CD8-positive, alpha-beta memory T cell (primary cell): ENCODE measurements at regions not wholly inside any gene's neighbourhood (a gene's known extent, or its start where the extent isn't known, plus 50 kb on each side); places are given as distances from the start of the nearest gene placed in this dataset.

Experiments used
- CTCF ChIA-PET: fragments of 350-600 bp; sonication (Branson Sonifier 250); formaldehyde crosslinking; loops from one replicate; lab custom pipeline; 2021; ENCODE audit warnings: antibody characterized with exemption; lab: Charles Lee
- POLR2A ChIA-PET: fragments of 350-600 bp; sonication (Branson Sonifier 250); formaldehyde crosslinking; loops from one replicate; lab custom pipeline; 2021; ENCODE audit warnings: antibody characterized with exemption; lab: Charles Lee
- DNase-seq, 5 donors: peaks; one replicate each; pipeline versions ENCODE4 v3.0.0 to v3.0.0-alpha.2; 2020 to 2022; ENCODE audit warnings: mixed read lengths in 1 of 5
- H3K27ac ChIP-seq: one replicate; pipeline ENCODE4 v1.7.0; 2013; ENCODE audit warnings: low read depth, mild to moderate bottlenecking, low read length, moderate library complexity
- H3K27me3 ChIP-seq: 2 replicates; pipeline ENCODE4 v1.7.0; 2013; ENCODE audit warnings: low read length, mild to moderate bottlenecking; ENCODE audit not compliant: insufficient read depth, poor library complexity, severe bottlenecking
- H3K36me3 ChIP-seq: 2 replicates; pipeline ENCODE4 v1.7.0; 2013; ENCODE audit warnings: mild to moderate bottlenecking, low read length, moderate library complexity; ENCODE audit not compliant: insufficient read depth
- H3K4me1 ChIP-seq: 2 replicates; pipeline ENCODE4 v1.7.0; 2013; ENCODE audit warnings: mild to moderate bottlenecking, low read length, moderate library complexity; ENCODE audit not compliant: insufficient read depth
- H3K4me3 ChIP-seq: 2 replicates; pipeline ENCODE4 v1.7.0; 2013; ENCODE audit warnings: mild to moderate bottlenecking, low read length
- H3K9me3 ChIP-seq: 2 replicates; pipeline ENCODE4 v1.7.0; 2013; ENCODE audit warnings: mild to moderate bottlenecking, low read length
- H3K27ac Mint-ChIP-seq, 8 donors: one replicate each; pipeline ENCODE4 v1.8.0; 2020 to 2021; ENCODE audit warnings: mixed read lengths in 8 of 8, mild to moderate bottlenecking in 6 of 8, inconsistent platforms in 3 of 8, moderate library complexity in 3 of 8
- H3K27me3 Mint-ChIP-seq, 2 donors: one replicate each; pipeline ENCODE4 v1.8.0; 2020 to 2021; ENCODE audit warnings: mixed read lengths in 2 of 2, mild to moderate bottlenecking in 1 of 2, moderate library complexity in 1 of 2
- H3K36me3 Mint-ChIP-seq, 3 donors: one replicate each; pipeline ENCODE4 v1.8.0; 2020 to 2021; ENCODE audit warnings: mixed read lengths in 3 of 3, inconsistent platforms in 1 of 3, mild to moderate bottlenecking in 1 of 3
- H3K4me1 Mint-ChIP-seq, 3 donors: one replicate each; pipeline ENCODE4 v1.8.0; 2020 to 2021; ENCODE audit warnings: mixed read lengths in 3 of 3, inconsistent platforms in 1 of 3, mild to moderate bottlenecking in 1 of 3
- H3K4me3 Mint-ChIP-seq, 7 donors: one replicate each; pipeline ENCODE4 v1.8.0; 2020 to 2021; ENCODE audit warnings: mixed read lengths in 7 of 7, mild to moderate bottlenecking in 6 of 7, moderate library complexity in 4 of 7, inconsistent platforms in 2 of 7
- H3K9me3 Mint-ChIP-seq, 5 donors: one replicate each; pipeline ENCODE4 v1.8.0; 2020 to 2022; ENCODE audit warnings: mixed read lengths in 5 of 5, mild to moderate bottlenecking in 3 of 5, moderate library complexity in 2 of 5, inconsistent platforms in 1 of 5

DNA sequence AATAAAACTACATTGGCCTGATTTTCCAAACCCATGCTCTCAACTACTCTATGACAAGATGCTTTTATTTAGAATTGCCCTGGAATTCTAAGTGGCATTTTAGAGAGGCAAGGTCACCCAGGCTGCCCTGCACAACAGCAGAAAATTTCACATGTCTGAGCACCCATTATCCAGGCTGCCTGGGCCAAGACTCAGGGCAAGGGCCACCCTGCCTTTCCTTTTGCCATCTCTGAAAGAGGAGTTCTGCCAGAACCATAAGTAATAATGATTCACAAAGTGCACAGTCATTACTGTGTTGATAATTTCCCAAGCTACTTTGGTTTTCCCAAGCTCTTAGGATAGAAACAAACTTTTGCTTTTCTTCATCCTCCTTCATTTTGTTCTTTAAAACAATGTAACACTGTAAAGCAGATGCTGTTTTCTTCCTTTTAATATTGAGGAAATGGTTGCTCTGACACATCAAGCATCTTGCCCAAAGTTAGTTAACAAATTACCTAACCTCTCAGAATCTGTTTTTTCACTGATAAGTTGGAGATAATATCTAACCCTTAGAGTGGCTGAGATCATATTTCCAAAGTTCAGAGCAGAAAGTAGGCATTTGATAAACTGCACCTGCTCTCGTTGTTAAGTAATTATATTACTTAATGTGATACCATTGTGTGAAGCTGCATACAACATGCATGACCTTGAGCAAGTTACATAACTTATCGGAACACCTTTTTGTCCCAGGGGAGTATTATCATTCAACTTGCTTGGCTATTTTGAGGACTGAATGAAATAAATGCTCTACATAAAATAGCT lies 325.6 kb downstream of the PRELID2 start:
- DNase-seq, result no peak
- H3K4me3 ChIP-seq, result no peak overlapping the region
- no peaks in the 10 kb centered on the region for H3K9me3 ChIP-seq
- no peaks in the 10 kb centered on the region for H3K27me3 ChIP-seq
- H3K27me3 Mint-ChIP-seq, result no peaks in the 10 kb centered on the region
- H3K9me3 Mint-ChIP-seq, result peaks cover 2 to 9% (median 4%) of the 10 kb centered on the region in 5 donors
- no peak overlapping the region for H3K4me3 Mint-ChIP-seq
- no peaks in the 10 kb centered on the region for H3K36me3 Mint-ChIP-seq
- CTCF ChIA-PET, result no interaction called here
- POLR2A ChIA-PET, result no interaction called here
- H3K4me1 ChIP-seq, result no peaks in the 10 kb centered on the region
- no peaks in the 10 kb centered on the region for H3K4me1 Mint-ChIP-seq
- no peak overlapping the region for H3K27ac Mint-ChIP-seq
- no peak overlapping the region for H3K27ac ChIP-seq
- no peaks in the 10 kb centered on the region for H3K36me3 ChIP-seq

DNA sequence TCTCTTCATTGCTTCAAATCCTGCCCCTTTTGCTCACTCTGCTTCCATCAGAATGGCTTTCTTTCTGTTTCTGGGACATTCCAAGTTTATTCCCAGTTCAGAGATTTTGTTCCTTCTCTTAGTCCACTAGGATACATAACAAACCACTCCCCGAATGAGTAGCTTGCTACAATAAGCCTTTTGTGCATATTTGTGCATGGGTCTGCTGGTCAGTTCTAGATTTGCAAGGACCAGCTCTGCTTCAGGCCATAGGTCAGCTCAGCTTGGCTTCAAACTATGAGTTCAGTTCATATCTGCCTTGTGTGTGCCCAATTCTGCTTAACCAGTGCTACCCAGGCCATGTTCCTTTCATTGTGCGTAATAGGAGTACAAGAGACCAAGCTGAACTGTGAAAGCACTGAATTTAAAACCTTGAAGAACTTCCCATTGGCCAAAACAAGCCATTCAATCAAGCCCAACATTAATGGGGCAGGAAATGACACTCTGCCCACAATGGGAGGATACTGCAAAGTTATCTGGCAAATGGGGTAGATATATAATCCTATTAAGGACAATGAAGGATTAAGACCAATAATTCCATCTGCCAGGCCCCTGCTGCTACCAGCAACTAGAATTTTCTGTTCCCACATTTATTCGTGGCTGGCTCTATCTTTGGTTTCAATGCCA lies 328.8 kb downstream of the PRELID2 start:
- CTCF ChIA-PET, result no interaction called here

GRCh38 chr5:145502906-145503305 lies 332.2 kb downstream of the PRELID2 start:
- H3K27me3 Mint-ChIP-seq, result no peaks in the 10 kb centered on the region
- CTCF ChIA-PET, result no interaction called here
- no peaks in the 10 kb centered on the region for H3K9me3 ChIP-seq

More for the DNA sequence above, 328.8 kb downstream of the PRELID2 start:
- H3K27ac Mint-ChIP-seq, result no peak overlapping the region
- Histone ChIP-seq H3K27ac (no peak overlapping the region), H3K9me3 (no peaks in the 10 kb centered on the region), H3K4me1 (no peaks in the 10 kb centered on the region), H3K4me3 (no peak overlapping the region), H3K36me3 (no peaks in the 10 kb centered on the region), H3K27me3 (no peaks in the 10 kb centered on the region)
- DNase-seq, result no peak
- no peaks in the 10 kb centered on the region for H3K36me3 Mint-ChIP-seq
- H3K4me1 Mint-ChIP-seq, result no peaks in the 10 kb centered on the region
- H3K9me3 Mint-ChIP-seq, result peaks cover 0 to 10% (median 4%) of the 10 kb centered on the region in 5 donors
- H3K4me3 Mint-ChIP-seq, result no peak overlapping the region
- no peaks in the 10 kb centered on the region for H3K27me3 Mint-ChIP-seq
- POLR2A ChIA-PET, result no interaction called here

GRCh38 chr5:145500710-145501109 lies 334.4 kb downstream of the PRELID2 start:
- ChIA-PET POLR2A (no interaction called here), CTCF (no interaction called here)

More at GRCh38 chr5:145502906-145503305, 332.2 kb downstream of the PRELID2 start:
- H3K4me1 ChIP-seq, result no peaks in the 10 kb centered on the region
- DNase-seq, result no peak
- Mint-ChIP-seq H3K4me1 (no peaks in the 10 kb centered on the region), H3K4me3 (no peak overlapping the region), H3K27ac (no peak overlapping the region), H3K36me3 (no peaks in the 10 kb centered on the region), H3K9me3 (peaks cover 0 to 10% (median 3%) of the 10 kb centered on the region in 5 donors)
- POLR2A ChIA-PET, result no interaction called here
- H3K4me3 ChIP-seq, result no peak overlapping the region
- no peaks in the 10 kb centered on the region for H3K27me3 ChIP-seq
- no peak overlapping the region for H3K27ac ChIP-seq
- no peaks in the 10 kb centered on the region for H3K36me3 ChIP-seq

GRCh38 chr5:145499483-145499882 lies 335.7 kb downstream of the PRELID2 start:
- no peaks in the 10 kb centered on the region for H3K9me3 ChIP-seq
- no peak overlapping the region for H3K4me3 Mint-ChIP-seq
- H3K9me3 Mint-ChIP-seq, result peaks cover 2 to 12% (median 6%) of the 10 kb centered on the region in 5 donors
- peak overlapping the region in 1 of 8 donors; percentile 41 for H3K27ac Mint-ChIP-seq
- H3K4me1 Mint-ChIP-seq, result no peaks in the 10 kb centered on the region
- H3K27ac ChIP-seq, result no peak overlapping the region
- ChIA-PET POLR2A (no interaction called here), CTCF (no interaction called here)
- H3K36me3 ChIP-seq, result no peaks in the 10 kb centered on the region
- no peaks in the 10 kb centered on the region for H3K27me3 Mint-ChIP-seq
- no peaks in the 10 kb centered on the region for H3K4me1 ChIP-seq
- no peak for DNase-seq
- no peaks in the 10 kb centered on the region for H3K27me3 ChIP-seq
- H3K36me3 Mint-ChIP-seq, result no peaks in the 10 kb centered on the region
- H3K4me3 ChIP-seq, result no peak overlapping the region

More at GRCh38 chr5:145500710-145501109, 334.4 kb downstream of the PRELID2 start:
- Mint-ChIP-seq H3K27me3 (no peaks in the 10 kb centered on the region), H3K4me1 (no peaks in the 10 kb centered on the region), H3K9me3 (peaks cover 4 to 10% (median 6%) of the 10 kb centered on the region in 5 donors), H3K27ac (no peak overlapping the region), H3K36me3 (no peaks in the 10 kb centered on the region), H3K4me3 (no peak overlapping the region)
- DNase-seq, result no peak
- H3K9me3 ChIP-seq, result no peaks in the 10 kb centered on the region
- no peaks in the 10 kb centered on the region for H3K4me1 ChIP-seq
- H3K27me3 ChIP-seq, result no peaks in the 10 kb centered on the region
- no peak overlapping the region for H3K4me3 ChIP-seq
- H3K27ac ChIP-seq, result no peak overlapping the region
- H3K36me3 ChIP-seq, result no peaks in the 10 kb centered on the region

- Histone ChIP-seq H3K4me3 (no peak overlapping the region), H3K27me3 (no peaks in the 10 kb centered on the region), H3K36me3 (no peaks in the 10 kb centered on the region), H3K9me3 (no peaks in the 10 kb centered on the region), H3K27ac (no peak overlapping the region), H3K4me1 (no peaks in the 10 kb centered on the region)
- Mint-ChIP-seq H3K27ac (no peak overlapping the region), H3K27me3 (peaks cover 0 to 2% of the 10 kb centered on the region in 2 donors), H3K4me3 (no peak overlapping the region), H3K36me3 (no peaks in the 10 kb centered on the region), H3K4me1 (no peaks in the 10 kb centered on the region), H3K9me3 (peaks cover 2 to 12% (median 4%) of the 10 kb centered on the region in 5 donors)
- no peak for DNase-seq
- POLR2A ChIA-PET, result no interaction called here
- CTCF ChIA-PET, result no interaction called here
Measured at GRCh38 chr5:145497052-145497451, 338.1 kb downstream of the PRELID2 start.

GRCh38 chr5:145495741-145496140 lies 339.4 kb downstream of the PRELID2 start:
- ChIA-PET POLR2A (no interaction called here), CTCF (no interaction called here)
- H3K27me3 ChIP-seq, result no peaks in the 10 kb centered on the region
- H3K36me3 ChIP-seq, result no peaks in the 10 kb centered on the region
- H3K4me1 ChIP-seq, result no peaks in the 10 kb centered on the region
- Mint-ChIP-seq H3K9me3 (peaks cover 0 to 10% (median 4%) of the 10 kb centered on the region in 5 donors), H3K27ac (no peak overlapping the region), H3K27me3 (peaks cover 0 to 2% of the 10 kb centered on the region in 2 donors), H3K36me3 (no peaks in the 10 kb centered on the region), H3K4me3 (no peak overlapping the region), H3K4me1 (no peaks in the 10 kb centered on the region)
- H3K4me3 ChIP-seq, result no peak overlapping the region
- no peak for DNase-seq
- no peaks in the 10 kb centered on the region for H3K9me3 ChIP-seq
- no peak overlapping the region for H3K27ac ChIP-seq

DNA sequence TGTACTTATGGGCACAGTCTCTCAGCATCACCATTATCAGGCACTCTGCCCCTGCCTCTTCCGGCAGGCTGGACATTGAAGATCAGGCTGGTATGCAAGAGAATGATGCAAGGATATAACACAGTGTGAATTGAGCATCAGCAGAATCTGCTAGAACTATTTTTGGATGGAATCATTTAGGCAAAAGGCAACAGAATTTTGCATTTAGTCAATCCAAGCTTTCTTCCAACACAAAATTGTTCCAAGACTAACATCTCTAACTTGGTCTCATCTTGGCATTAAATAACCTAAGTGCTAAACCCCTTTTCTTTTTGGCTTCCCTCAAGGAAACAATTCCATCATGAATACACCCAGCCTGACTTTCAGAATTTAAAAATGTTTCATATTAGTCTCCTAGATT lies 339.9 kb downstream of the PRELID2 start:
- H3K9me3 ChIP-seq, result no peaks in the 10 kb centered on the region
- H3K27me3 Mint-ChIP-seq, result peaks cover 0 to 2% of the 10 kb centered on the region in 2 donors
- H3K36me3 Mint-ChIP-seq, result no peaks in the 10 kb centered on the region
- DNase-seq, result no peak
- H3K27me3 ChIP-seq, result no peaks in the 10 kb centered on the region
- no peak overlapping the region for H3K27ac ChIP-seq
- H3K4me3 ChIP-seq, result no peak overlapping the region
- no peaks in the 10 kb centered on the region for H3K4me1 Mint-ChIP-seq
- ChIA-PET CTCF (no interaction called here), POLR2A (no interaction called here)
- no peaks in the 10 kb centered on the region for H3K36me3 ChIP-seq
- no peak overlapping the region for H3K27ac Mint-ChIP-seq
- no peaks in the 10 kb centered on the region for H3K4me1 ChIP-seq
- H3K4me3 Mint-ChIP-seq, result no peak overlapping the region
- peaks cover 0 to 11% (median 4%) of the 10 kb centered on the region in 5 donors for H3K9me3 Mint-ChIP-seq
